B cell (primary cell): ENCODE measurements at regions not wholly inside any gene's neighbourhood (a gene's known extent, or its start where the extent isn't known, plus 50 kb on each side); places are given as distances from the start of the nearest gene placed in this dataset.

ENCODE experiments used
- ATAC-seq: fragments of 200-7000 bp; cut with Tn5 transposase; one replicate; pipeline ENCODE4 v1.10.0; 2021; ENCODE audit warnings: low read depth, mild to moderate bottlenecking, moderate number of reproducible peaks, moderate library complexity
- CTCF ChIA-PET: fragments of 350-600 bp; sonication (Branson Sonifier 250); formaldehyde crosslinking; loops from one replicate; lab custom pipeline; 2021; ENCODE audit warnings: antibody characterized with exemption, inconsistent platforms; lab: Charles Lee
- POLR2A ChIA-PET: fragments of 350-600 bp; sonication (Branson Sonifier 250); formaldehyde crosslinking; loops from one replicate; lab custom pipeline; 2021; ENCODE audit warnings: antibody characterized with exemption; lab: Charles Lee
- DNase-seq: peaks from one replicate; pipeline ENCODE4 v3.0.0; 2013
- H2AFZ ChIP-seq: 2 replicates; pipeline ENCODE4 v1.6.1; 2012; ENCODE audit warnings: mild to moderate bottlenecking, low read depth, low read length; ENCODE audit not compliant: insufficient read depth, poor library complexity, severe bottlenecking
- H3K27ac ChIP-seq, 2 donors: 1 replicate in 1 of 2; 2 replicates in 1 of 2; pipeline ENCODE4 v1.5.1; 2012 to 2013; ENCODE audit warnings: low read length in 2 of 2, mild to moderate bottlenecking in 2 of 2, moderate library complexity in 1 of 2
- H3K27me3 ChIP-seq, 4 experiments: fragments of 200-600 bp in 1 of 4; sonication (generic) in 1 of 4; replicated peaks in 1 of 4; 1 replicate in 2 of 4; 2 replicates in 2 of 4; pipeline versions ENCODE4 v1.6.1 to v1.7.0; 2013 to 2016; ENCODE audit warnings: low read length in 3 of 4, mild to moderate bottlenecking in 2 of 4, mixed read lengths in 1 of 4, moderate library complexity in 1 of 4; ENCODE audit not compliant: insufficient read depth in 4 of 4, control insufficient read depth in 3 of 4; ENCODE audit errors: control extremely low read depth in 1 of 4
- H3K36me3 ChIP-seq, 2 experiments: replicated peaks in 1 of 2; 1 replicate in 1 of 2; 2 replicates in 1 of 2; pipeline versions ENCODE4 v1.6.1 to v1.7.1; 2013; ENCODE audit warnings: low read length in 1 of 2; ENCODE audit not compliant: insufficient read depth in 2 of 2, control insufficient read depth in 1 of 2; ENCODE audit errors: control extremely low read depth in 1 of 2, extremely low read depth in 1 of 2
- H3K4me1 ChIP-seq, 2 donors: fragments of 200-600 bp in 1 of 2; sonication (generic) in 1 of 2; 1 replicate in 1 of 2; 2 replicates in 1 of 2; pipeline versions ENCODE4 v1.5.1 to v1.6.1; 2013 to 2017; ENCODE audit warnings: low read length in 2 of 2; ENCODE audit not compliant: control insufficient read depth in 2 of 2, insufficient read depth in 2 of 2
- H3K4me2 ChIP-seq: replicated peaks from 2 replicates; pipeline ENCODE3; 2012; ENCODE audit warnings: mild to moderate bottlenecking, low read depth, low read length; ENCODE audit not compliant: poor library complexity, severe bottlenecking
- H3K4me3 ChIP-seq, 5 experiments: fragments of 200-600 bp in 1 of 5; sonication (generic) in 1 of 5; 1 replicate in 3 of 5; 2 replicates in 2 of 5; pipeline versions ENCODE4 v1.5.1 to v1.7.0; 2011 to 2016; ENCODE audit warnings: low read length in 4 of 5, mild to moderate bottlenecking in 4 of 5, low read depth in 2 of 5, control low read depth in 1 of 5, moderate library complexity in 1 of 5; ENCODE audit not compliant: insufficient read depth in 1 of 5; ENCODE audit errors: control extremely low read depth in 1 of 5, extremely low read depth in 1 of 5
- H3K79me2 ChIP-seq: fragments of 200-600 bp; sonication (generic); one replicate; pipeline ENCODE4 v1.6.0; 2016; ENCODE audit warnings: low read length; ENCODE audit not compliant: control insufficient read depth, insufficient read depth
- H3K9ac ChIP-seq: fragments of 200-600 bp; sonication (generic); 2 replicates; pipeline ENCODE4 v1.6.1; 2017; ENCODE audit warnings: mild to moderate bottlenecking, low read length, moderate library complexity
- H3K9me3 ChIP-seq, 3 donors: one replicate each; pipeline versions ENCODE4 v1.6.1 to v1.7.1; 2013; ENCODE audit warnings: low read length in 2 of 3; ENCODE audit not compliant: control insufficient read depth in 2 of 3, insufficient read depth in 1 of 3; ENCODE audit errors: control extremely low read depth in 1 of 3
- H4K20me1 ChIP-seq: 2 replicates; pipeline ENCODE4 v1.6.0; 2012; ENCODE audit warnings: mild to moderate bottlenecking, low read length; ENCODE audit not compliant: insufficient read depth, control insufficient read depth, poor library complexity, severe bottlenecking
- H3K27ac Mint-ChIP-seq: one replicate; pipeline ENCODE4 v1.8.0; 2021; ENCODE audit warnings: mixed read lengths
- H3K27me3 Mint-ChIP-seq: one replicate; pipeline ENCODE4 v1.8.0; 2021; ENCODE audit warnings: mixed read lengths
- H3K4me1 Mint-ChIP-seq: one replicate; pipeline ENCODE4 v1.8.0; 2021; ENCODE audit warnings: mixed read lengths
- H3K4me3 Mint-ChIP-seq: one replicate; pipeline ENCODE4 v1.8.0; 2021; ENCODE audit warnings: mixed read lengths
- H3K9me3 Mint-ChIP-seq: one replicate; pipeline ENCODE4 v1.8.0; 2022; ENCODE audit warnings: mixed read lengths; ENCODE audit not compliant: insufficient read depth
- EZH2 ChIP-seq: IDR thresholded peaks from 2 replicates; pipeline ENCODE4 v1.6.1; 2012; ENCODE audit warnings: borderline replicate concordance, low read depth, mild to moderate bottlenecking, moderate library complexity, low read length; ENCODE audit not compliant: insufficient read depth, poor library complexity, severe bottlenecking
- WGBS: methylation state at CpG from one replicate; pipeline ENCODE4 v1.1.5; 2013; ENCODE audit warnings: missing lambda C conversion rate; ENCODE audit not compliant: insufficient coverage; 5-methylcytosine and 5-hydroxymethylcytosine counted together
- intact Hi-C: fragments of 100-400 bp; cut with micrococcal nuclease; formaldehyde crosslinking; loops from one replicate; pipeline ENCODE4 v1.10.0; 2022
- TF ChIP-seq, protein P1 (sequence below): fragments of 200-600 bp; IDR thresholded peaks from one replicate; pipeline ENCODE4 v1.8.0; 2022; ENCODE audit warnings: antibody characterized with exemption, mild to moderate bottlenecking

DNA sequence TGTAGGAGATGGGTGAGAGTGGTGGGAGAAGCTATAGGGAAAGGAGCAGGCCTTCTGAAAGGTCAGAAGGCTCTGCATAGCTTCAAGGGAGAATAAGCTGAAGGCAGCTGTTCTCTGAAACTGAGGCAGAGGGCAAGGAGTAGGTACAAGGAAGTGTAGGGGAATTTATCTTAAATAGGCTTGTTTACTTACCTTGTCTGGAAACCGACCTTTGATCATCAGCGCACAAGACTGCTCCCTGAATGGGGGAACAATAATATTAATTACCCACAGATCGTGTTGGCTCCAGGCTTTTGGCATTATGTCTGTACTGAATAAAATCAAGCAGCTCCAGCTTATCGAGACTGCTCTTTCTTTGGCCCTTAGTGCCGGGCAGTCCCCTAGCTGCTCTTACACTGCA is 175.5 kb upstream of the MAGEB16 start:
- intact Hi-C loops, result no loop called here
- ChIA-PET CTCF (no interaction called here), POLR2A (no interaction called here)
- H3K27ac Mint-ChIP-seq, result no peak overlapping the region
- H3K4me1 Mint-ChIP-seq, result no peaks in the 10 kb centered on the region
- no peaks in the 10 kb centered on the region for H3K27me3 Mint-ChIP-seq
- no CpG with 5 or more reads among the region's 5 CpGs for WGBS
- H3K9me3 Mint-ChIP-seq, result peaks cover 6% of the 10 kb centered on the region
- ATAC-seq (no peak), DNase-seq (no peak)
- Histone ChIP-seq H3K27me3 (no peaks in the 10 kb centered on the region), H4K20me1 (no peaks in the 10 kb centered on the region), H3K4me2 (no peak overlapping the region), H3K27ac (no peak overlapping the region), H3K4me1 (no peaks in the 10 kb centered on the region), H3K9ac (no peak overlapping the region), H2AFZ (no peak overlapping the region), H3K9me3 (peaks cover 0 to 9% (median 0%) of the 10 kb centered on the region in 3 donors), H3K79me2 (no peaks in the 10 kb centered on the region), H3K36me3 (no peaks in the 10 kb centered on the region), H3K4me3 (no peak overlapping the region)
- TF ChIP-seq, protein P1, sequence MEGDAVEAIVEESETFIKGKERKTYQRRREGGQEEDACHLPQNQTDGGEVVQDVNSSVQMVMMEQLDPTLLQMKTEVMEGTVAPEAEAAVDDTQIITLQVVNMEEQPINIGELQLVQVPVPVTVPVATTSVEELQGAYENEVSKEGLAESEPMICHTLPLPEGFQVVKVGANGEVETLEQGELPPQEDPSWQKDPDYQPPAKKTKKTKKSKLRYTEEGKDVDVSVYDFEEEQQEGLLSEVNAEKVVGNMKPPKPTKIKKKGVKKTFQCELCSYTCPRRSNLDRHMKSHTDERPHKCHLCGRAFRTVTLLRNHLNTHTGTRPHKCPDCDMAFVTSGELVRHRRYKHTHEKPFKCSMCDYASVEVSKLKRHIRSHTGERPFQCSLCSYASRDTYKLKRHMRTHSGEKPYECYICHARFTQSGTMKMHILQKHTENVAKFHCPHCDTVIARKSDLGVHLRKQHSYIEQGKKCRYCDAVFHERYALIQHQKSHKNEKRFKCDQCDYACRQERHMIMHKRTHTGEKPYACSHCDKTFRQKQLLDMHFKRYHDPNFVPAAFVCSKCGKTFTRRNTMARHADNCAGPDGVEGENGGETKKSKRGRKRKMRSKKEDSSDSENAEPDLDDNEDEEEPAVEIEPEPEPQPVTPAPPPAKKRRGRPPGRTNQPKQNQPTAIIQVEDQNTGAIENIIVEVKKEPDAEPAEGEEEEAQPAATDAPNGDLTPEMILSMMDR, result no peak
- no peak for TF ChIP-seq EZH2
- no peak overlapping the region for H3K4me3 Mint-ChIP-seq

DNA sequence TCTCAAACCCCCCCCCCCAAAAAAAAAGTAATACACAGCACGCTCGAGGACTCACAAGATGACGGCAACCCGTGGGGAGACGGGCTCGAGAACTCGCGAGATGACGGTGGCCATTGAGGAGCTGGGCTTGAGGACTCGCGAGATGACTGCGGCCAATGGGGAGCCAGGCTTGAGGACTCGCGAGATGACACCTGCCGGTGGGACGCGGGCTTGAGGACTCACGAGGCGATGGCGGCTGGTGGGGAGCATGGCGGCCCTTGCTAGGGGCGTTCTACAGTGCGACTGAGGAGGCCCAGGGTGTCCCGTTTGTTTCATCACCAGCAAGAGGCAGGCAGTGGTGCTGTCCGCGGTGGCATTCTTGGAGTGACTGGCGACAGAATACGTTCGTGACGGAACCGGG is 172.4 kb upstream of the MAGEB16 start:
- TF ChIP-seq, protein P1, result no peak
- TF ChIP-seq EZH2, result no peak
- H3K4me1 ChIP-seq, result no peaks in the 10 kb centered on the region
- Mint-ChIP-seq H3K4me1 (no peaks in the 10 kb centered on the region), H3K27me3 (no peaks in the 10 kb centered on the region), H3K4me3 (no peak overlapping the region), H3K27ac (no peak overlapping the region), H3K9me3 (peaks cover 6% of the 10 kb centered on the region)
- 97% methylated on average over 26 of the region's 31 CpGs for WGBS
- H3K27ac ChIP-seq, result no peak overlapping the region
- POLR2A ChIA-PET, result no interaction called here
- CTCF ChIA-PET, result no interaction called here
- no peaks in the 10 kb centered on the region for H4K20me1 ChIP-seq
- no peak for DNase-seq
- H3K4me3 ChIP-seq, result no peak overlapping the region
- H3K27me3 ChIP-seq, result no peaks in the 10 kb centered on the region
- no peaks in the 10 kb centered on the region for H3K36me3 ChIP-seq
- intact Hi-C loops, result no loop called here
- no peak overlapping the region for H3K4me2 ChIP-seq
- H3K9me3 ChIP-seq, result peaks cover 0 to 9% (median 0%) of the 10 kb centered on the region in 3 donors
- H3K9ac ChIP-seq, result no peak overlapping the region
- no peaks in the 10 kb centered on the region for H3K79me2 ChIP-seq
- no peak for ATAC-seq
- H2AFZ ChIP-seq, result no peak overlapping the region
